ENCODE measurements at regions not wholly inside any gene's neighbourhood (a gene's known extent, or its start where the extent isn't known, plus 50 kb on each side); places are given as distances from the start of the nearest gene placed in this dataset.

DNA sequence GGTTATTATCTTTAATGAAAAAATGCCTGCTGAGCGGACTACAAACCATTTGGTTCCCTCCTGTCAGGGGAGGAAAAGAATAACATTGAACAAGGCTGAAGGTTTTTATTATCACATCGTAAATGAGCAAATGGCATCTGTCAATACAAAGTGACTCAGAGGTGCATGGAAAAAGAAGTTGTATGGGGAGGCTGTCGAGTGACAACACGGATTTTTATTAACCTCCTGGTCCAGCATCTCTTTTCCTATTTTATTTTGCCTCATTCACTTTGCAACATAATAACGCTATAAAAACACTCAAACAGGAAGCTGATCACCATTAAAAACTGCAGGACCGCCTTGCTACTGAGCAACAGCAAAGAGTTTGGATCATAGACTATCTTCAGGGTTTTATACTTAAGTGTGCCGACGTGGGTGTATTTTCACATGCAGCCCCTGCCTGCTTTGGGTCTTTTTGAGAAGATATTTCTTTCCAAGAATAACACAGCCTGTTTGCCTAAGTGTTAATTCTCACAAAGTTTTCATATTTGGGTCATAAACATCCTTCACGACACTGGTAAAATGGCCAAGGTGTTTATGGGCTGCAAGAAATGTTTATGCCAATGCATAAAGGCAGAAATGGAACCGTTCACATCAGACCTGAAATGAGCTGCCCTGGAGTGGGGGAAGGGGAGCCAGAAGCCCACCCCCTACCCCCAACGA, 132.1 kb upstream of the SALL4 start:
- no peaks in the 10 kb centered on the region for H3K79me1 ChIP-seq (ENCODE audit: low read depth, low read length)
- H3K27ac ChIP-seq (ENCODE audit: low read depth, low read length) = no peak overlapping the region
- H3K23me2 ChIP-seq (ENCODE audit: low read depth, low read length) = no peaks in the 10 kb centered on the region
- H2BK5ac ChIP-seq (ENCODE audit: low read depth, low read length) = no peak overlapping the region
- H3K4ac ChIP-seq (replicated peaks; ENCODE audit: insufficient read length, low read depth, low read length) = no peak overlapping the region
- H3K23ac ChIP-seq (ENCODE audit: insufficient read length) = no peak overlapping the region
- no peaks in the 10 kb centered on the region for H3K4me1 ChIP-seq (replicated peaks in 1 of 4; ENCODE audit: control insufficient read depth in 3 of 4, insufficient read depth in 4 of 4, low read length in 3 of 4)
- no peak overlapping the region for H2BK20ac ChIP-seq (ENCODE audit: low read length)
- no peaks in the 10 kb centered on the region for H4K20me1 ChIP-seq (replicated peaks in 1 of 2; ENCODE audit: control insufficient read depth in 1 of 2, insufficient read depth in 2 of 2, low read length in 2 of 2)
- DNase-seq (ENCODE audit: low read depth in 1 of 2, low spot score in 2 of 2) (no peak), FAIRE-seq (no peak)
- TF ChIP-seq, protein P1, sequence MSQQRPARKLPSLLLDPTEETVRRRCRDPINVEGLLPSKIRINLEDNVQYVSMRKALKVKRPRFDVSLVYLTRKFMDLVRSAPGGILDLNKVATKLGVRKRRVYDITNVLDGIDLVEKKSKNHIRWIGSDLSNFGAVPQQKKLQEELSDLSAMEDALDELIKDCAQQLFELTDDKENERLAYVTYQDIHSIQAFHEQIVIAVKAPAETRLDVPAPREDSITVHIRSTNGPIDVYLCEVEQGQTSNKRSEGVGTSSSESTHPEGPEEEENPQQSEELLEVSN (IDR thresholded peaks at IDR 0.05) = no peak
- TF ChIP-seq CHD2 (IDR thresholded peaks at IDR 0.05; ENCODE audit: low read length) (no peak), RNF2 (IDR thresholded peaks at IDR 0.05; ENCODE audit: borderline replicate concordance, low read depth, low read length, missing control alignments, poor library complexity, severe bottlenecking) (no peak), POU5F1 (IDR thresholded peaks at IDR 0.05; ENCODE audit: low read depth, low read length) (no peak), POLR2A (IDR thresholded peaks at IDR 0.05; ENCODE audit: control extremely low read depth in 1 of 2, low read depth in 2 of 2, low read length in 2 of 2) (no peak), GTF2F1 (IDR thresholded peaks at IDR 0.05; ENCODE audit: borderline replicate concordance, low read depth, low read length) (no peak), ZNF274 (IDR thresholded peaks at IDR 0.05; ENCODE audit: borderline replicate concordance, extremely low read depth, low read length) (no peak), RXRA (IDR thresholded peaks at IDR 0.05; ENCODE audit: insufficient read depth, low read depth, low read length) (no peak), HDAC6 (IDR thresholded peaks at IDR 0.05; ENCODE audit: low read depth, low read length) (no peak), HDAC2 (IDR thresholded peaks at IDR 0.05; ENCODE audit: borderline replicate concordance in 1 of 2, low read depth in 2 of 2, low read length in 2 of 2) (no peak)
- no peak overlapping the region for H4K5ac ChIP-seq (ENCODE audit: insufficient read length, low read depth, low read length)
- CTCF ChIA-PET (ENCODE audit: partially characterized antibody) = interaction anchor here (1.4 to 2.1 kb wide), 3 partner anchors 14 to 149 kb away, joined by 3 to 6 read pairs (median 3); no protein-coding TSS in a partner anchor
- H4K8ac ChIP-seq (ENCODE audit: extremely low read depth, insufficient read depth, low read length) = no peak overlapping the region
- H2AFZ ChIP-seq (ENCODE audit: low read length) = no peak overlapping the region
- H3K14ac ChIP-seq (ENCODE audit: insufficient read length) = no peak overlapping the region
- WGBS, 2 experiments (ENCODE audit: extremely low coverage in 1 of 2, insufficient coverage in 1 of 2, insufficient read length in 1 of 2, insufficient replicate concordance in 2 of 2, low coverage in 1 of 2, low lambda C conversion rate in 2 of 2, missing lambda C conversion rate in 1 of 2) = 78% methylated on average over 11 of the region's 11 CpGs; no CpG with 5 or more reads in 1 of the 2 experiments
- POLR2A ChIA-PET (ENCODE audit: partially characterized antibody) = no interaction called here
- no peak overlapping the region for H3K56ac ChIP-seq (replicated peaks; ENCODE audit: insufficient read length, low read depth, low read length)
- no peak overlapping the region for H2BK12ac ChIP-seq (ENCODE audit: low read depth, low read length)
- H2AK5ac ChIP-seq (ENCODE audit: low read depth, low read length) = no peak overlapping the region
- H3K36me3 ChIP-seq (ENCODE audit: control insufficient read depth in 2 of 4, insufficient read depth in 4 of 4, low read length in 3 of 4) = no peaks in the 10 kb centered on the region
- H3K79me2 ChIP-seq (ENCODE audit: control insufficient read depth in 1 of 2, insufficient read depth in 2 of 2, low read length in 2 of 2) = no peaks in the 10 kb centered on the region
- H3K9ac ChIP-seq (replicated peaks in 1 of 4; ENCODE audit: extremely low read depth in 1 of 4, low read depth in 3 of 4, low read length in 3 of 4) = no peak overlapping the region
- no peak overlapping the region for H2BK120ac ChIP-seq (replicated peaks; ENCODE audit: low read depth, low read length)
- no peaks in the 10 kb centered on the region for H3K9me3 ChIP-seq (ENCODE audit: insufficient read depth in 2 of 2, low read depth in 1 of 2, low read length in 1 of 2)
- no peak overlapping the region for H3K4me2 ChIP-seq (ENCODE audit: insufficient read depth in 1 of 2, low read depth in 2 of 2, low read length in 2 of 2)
- H3K18ac ChIP-seq (ENCODE audit: extremely low read depth, low read length) = no peak overlapping the region
- no peaks in the 10 kb centered on the region for H3K27me3 ChIP-seq (replicated peaks in 1 of 4; ENCODE audit: control insufficient read depth in 3 of 4, extremely low read depth in 1 of 4, insufficient read depth in 3 of 4, low read length in 3 of 4)
- H2BK15ac ChIP-seq (ENCODE audit: low read length) = no peak overlapping the region
- H3K4me3 ChIP-seq (ENCODE audit: extremely low read depth in 1 of 4, insufficient read depth in 2 of 4, low read depth in 3 of 4, low read length in 4 of 4) = no peak overlapping the region
- no peak overlapping the region for H4K91ac ChIP-seq (replicated peaks; ENCODE audit: insufficient read length, low read length)

All from H1 (cell line).